Fibroblast of gingiva (primary cell): ENCODE measurements at regions not wholly inside any gene's neighbourhood (a gene's known extent, or its start where the extent isn't known, plus 50 kb on each side); places are given as distances from the start of the nearest gene placed in this dataset.
"Not testable (repeated sequence)": the region's sequence is repeated elsewhere in the genome, so short reads cannot be mapped to it uniquely, and the experiment has no call there.

Source experiments
- DNase-seq: peaks from one replicate; pipeline ENCODE4 v3.0.0-alpha.2; 2011; ENCODE audit warnings: low read depth

GRCh38 chr11:57047610-57048009 lies 58.9 kb downstream of the OR5AK2 start:
- no peak for DNase-seq

- no peak for DNase-seq
Measured at GRCh38 chr11:57049749-57050148, 61.0 kb downstream of the OR5AK2 start.

GRCh38 chr11:57054817-57055216 lies 66.1 kb downstream of the OR5AK2 start:
- DNase-seq, result no peak

GRCh38 chr11:57055744-57056143 lies 67.0 kb downstream of the OR5AK2 start:
- no peak for DNase-seq

GRCh38 chr11:57056735-57057134 lies 68.0 kb downstream of the OR5AK2 start:
- no peak for DNase-seq

- DNase-seq, result no peak
Measured at GRCh38 chr11:57057561-57057960, 68.8 kb downstream of the OR5AK2 start.

GRCh38 chr11:57062957-57063356 lies 74.2 kb downstream of the OR5AK2 start:
- not testable (repeated sequence) for DNase-seq

GRCh38 chr11:57069942-57070341 lies 81.2 kb downstream of the OR5AK2 start:
- DNase-seq, result peak; percentile 40

- DNase-seq, result peak; percentile 75
Measured at GRCh38 chr11:57071829-57072228, 83.1 kb downstream of the OR5AK2 start.

GRCh38 chr11:57072640-57073039 lies 83.9 kb downstream of the OR5AK2 start:
- peak; percentile 97 for DNase-seq

- DNase-seq, result no peak
Measured at GRCh38 chr11:57073128-57073527, 84.4 kb downstream of the OR5AK2 start.

- DNase-seq, result no peak
Measured at GRCh38 chr11:57081356-57081755, 92.6 kb downstream of the OR5AK2 start.

GRCh38 chr11:57082125-57082524 lies 93.4 kb downstream of the OR5AK2 start:
- no peak for DNase-seq

GRCh38 chr11:57083641-57084385 lies 95.1 kb downstream of the OR5AK2 start:
- no peak for DNase-seq

- no peak for DNase-seq
Measured at GRCh38 chr11:57085611-57086010, 96.1 kb upstream of the LRRC55 start.

GRCh38 chr11:57087991-57088390 lies 93.8 kb upstream of the LRRC55 start:
- no peak for DNase-seq

- no peak for DNase-seq
Measured at GRCh38 chr11:57092028-57092698, 89.6 kb upstream of the LRRC55 start.

- no peak for DNase-seq
Measured at GRCh38 chr11:57094181-57094935, 87.4 kb upstream of the LRRC55 start.

GRCh38 chr11:57095417-57095816 lies 86.3 kb upstream of the LRRC55 start:
- DNase-seq, result no peak

- DNase-seq, result no peak
Measured at GRCh38 chr11:57095896-57096295, 85.9 kb upstream of the LRRC55 start.

GRCh38 chr11:57097149-57097548 lies 84.6 kb upstream of the LRRC55 start:
- no peak for DNase-seq

- no peak for DNase-seq
Measured at GRCh38 chr11:57098191-57098590, 83.6 kb upstream of the LRRC55 start.
